ENCODE measurements at regions not wholly inside any gene's neighbourhood (a gene's known extent, or its start where the extent isn't known, plus 50 kb on each side); places are given as distances from the start of the nearest gene placed in this dataset.

DNA sequence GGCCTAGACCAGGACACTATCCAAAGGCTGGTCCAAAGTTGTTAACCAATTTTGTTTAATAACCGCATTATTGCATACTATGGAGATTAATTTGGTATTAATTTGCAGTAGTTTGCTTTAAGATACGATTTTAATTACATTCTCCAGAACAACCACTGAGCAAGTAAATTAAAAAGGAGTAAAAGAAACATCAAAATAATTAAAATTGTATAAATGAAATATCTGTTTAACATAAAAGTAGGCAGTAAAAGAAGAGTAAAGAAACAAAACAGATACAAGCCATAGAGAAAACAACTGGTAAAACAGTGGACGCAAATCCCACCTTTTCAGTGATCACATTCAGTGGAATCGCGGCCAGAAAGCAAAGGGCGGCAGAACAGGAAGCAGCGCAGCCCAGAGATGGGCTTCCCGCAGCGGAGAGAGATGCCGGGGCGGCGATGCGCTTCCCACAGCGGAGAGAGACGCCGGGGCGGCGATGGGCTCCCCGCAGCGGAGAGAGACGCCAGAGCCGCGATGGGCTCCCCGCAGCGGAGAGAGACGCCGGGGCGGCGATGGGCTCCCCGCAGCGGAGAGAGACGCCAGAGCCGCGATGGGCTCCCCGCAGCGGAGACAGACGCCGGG is 176.8 kb downstream of the RTP5 start:
- TF ChIP-seq, protein P1, sequence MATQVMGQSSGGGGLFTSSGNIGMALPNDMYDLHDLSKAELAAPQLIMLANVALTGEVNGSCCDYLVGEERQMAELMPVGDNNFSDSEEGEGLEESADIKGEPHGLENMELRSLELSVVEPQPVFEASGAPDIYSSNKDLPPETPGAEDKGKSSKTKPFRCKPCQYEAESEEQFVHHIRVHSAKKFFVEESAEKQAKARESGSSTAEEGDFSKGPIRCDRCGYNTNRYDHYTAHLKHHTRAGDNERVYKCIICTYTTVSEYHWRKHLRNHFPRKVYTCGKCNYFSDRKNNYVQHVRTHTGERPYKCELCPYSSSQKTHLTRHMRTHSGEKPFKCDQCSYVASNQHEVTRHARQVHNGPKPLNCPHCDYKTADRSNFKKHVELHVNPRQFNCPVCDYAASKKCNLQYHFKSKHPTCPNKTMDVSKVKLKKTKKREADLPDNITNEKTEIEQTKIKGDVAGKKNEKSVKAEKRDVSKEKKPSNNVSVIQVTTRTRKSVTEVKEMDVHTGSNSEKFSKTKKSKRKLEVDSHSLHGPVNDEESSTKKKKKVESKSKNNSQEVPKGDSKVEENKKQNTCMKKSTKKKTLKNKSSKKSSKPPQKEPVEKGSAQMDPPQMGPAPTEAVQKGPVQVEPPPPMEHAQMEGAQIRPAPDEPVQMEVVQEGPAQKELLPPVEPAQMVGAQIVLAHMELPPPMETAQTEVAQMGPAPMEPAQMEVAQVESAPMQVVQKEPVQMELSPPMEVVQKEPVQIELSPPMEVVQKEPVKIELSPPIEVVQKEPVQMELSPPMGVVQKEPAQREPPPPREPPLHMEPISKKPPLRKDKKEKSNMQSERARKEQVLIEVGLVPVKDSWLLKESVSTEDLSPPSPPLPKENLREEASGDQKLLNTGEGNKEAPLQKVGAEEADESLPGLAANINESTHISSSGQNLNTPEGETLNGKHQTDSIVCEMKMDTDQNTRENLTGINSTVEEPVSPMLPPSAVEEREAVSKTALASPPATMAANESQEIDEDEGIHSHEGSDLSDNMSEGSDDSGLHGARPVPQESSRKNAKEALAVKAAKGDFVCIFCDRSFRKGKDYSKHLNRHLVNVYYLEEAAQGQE (IDR thresholded peaks at IDR 0.05; ENCODE audit: insufficient replicate concordance, low read depth), result no peak
- TF ChIP-seq, protein P2, sequence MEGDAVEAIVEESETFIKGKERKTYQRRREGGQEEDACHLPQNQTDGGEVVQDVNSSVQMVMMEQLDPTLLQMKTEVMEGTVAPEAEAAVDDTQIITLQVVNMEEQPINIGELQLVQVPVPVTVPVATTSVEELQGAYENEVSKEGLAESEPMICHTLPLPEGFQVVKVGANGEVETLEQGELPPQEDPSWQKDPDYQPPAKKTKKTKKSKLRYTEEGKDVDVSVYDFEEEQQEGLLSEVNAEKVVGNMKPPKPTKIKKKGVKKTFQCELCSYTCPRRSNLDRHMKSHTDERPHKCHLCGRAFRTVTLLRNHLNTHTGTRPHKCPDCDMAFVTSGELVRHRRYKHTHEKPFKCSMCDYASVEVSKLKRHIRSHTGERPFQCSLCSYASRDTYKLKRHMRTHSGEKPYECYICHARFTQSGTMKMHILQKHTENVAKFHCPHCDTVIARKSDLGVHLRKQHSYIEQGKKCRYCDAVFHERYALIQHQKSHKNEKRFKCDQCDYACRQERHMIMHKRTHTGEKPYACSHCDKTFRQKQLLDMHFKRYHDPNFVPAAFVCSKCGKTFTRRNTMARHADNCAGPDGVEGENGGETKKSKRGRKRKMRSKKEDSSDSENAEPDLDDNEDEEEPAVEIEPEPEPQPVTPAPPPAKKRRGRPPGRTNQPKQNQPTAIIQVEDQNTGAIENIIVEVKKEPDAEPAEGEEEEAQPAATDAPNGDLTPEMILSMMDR (IDR thresholded peaks at IDR 0.05; ENCODE audit: insufficient read depth, low read length), result no peak
- TF ChIP-seq GABPA (IDR thresholded peaks at IDR 0.05; ENCODE audit: low read depth) (no peak), SPI1 (IDR thresholded peaks at IDR 0.05; ENCODE audit: borderline replicate concordance, low read depth) (no peak)
